ENCODE measurements at regions not wholly inside any gene's neighbourhood (a gene's known extent, or its start where the extent isn't known, plus 50 kb on each side); places are given as distances from the start of the nearest gene placed in this dataset.

DNA sequence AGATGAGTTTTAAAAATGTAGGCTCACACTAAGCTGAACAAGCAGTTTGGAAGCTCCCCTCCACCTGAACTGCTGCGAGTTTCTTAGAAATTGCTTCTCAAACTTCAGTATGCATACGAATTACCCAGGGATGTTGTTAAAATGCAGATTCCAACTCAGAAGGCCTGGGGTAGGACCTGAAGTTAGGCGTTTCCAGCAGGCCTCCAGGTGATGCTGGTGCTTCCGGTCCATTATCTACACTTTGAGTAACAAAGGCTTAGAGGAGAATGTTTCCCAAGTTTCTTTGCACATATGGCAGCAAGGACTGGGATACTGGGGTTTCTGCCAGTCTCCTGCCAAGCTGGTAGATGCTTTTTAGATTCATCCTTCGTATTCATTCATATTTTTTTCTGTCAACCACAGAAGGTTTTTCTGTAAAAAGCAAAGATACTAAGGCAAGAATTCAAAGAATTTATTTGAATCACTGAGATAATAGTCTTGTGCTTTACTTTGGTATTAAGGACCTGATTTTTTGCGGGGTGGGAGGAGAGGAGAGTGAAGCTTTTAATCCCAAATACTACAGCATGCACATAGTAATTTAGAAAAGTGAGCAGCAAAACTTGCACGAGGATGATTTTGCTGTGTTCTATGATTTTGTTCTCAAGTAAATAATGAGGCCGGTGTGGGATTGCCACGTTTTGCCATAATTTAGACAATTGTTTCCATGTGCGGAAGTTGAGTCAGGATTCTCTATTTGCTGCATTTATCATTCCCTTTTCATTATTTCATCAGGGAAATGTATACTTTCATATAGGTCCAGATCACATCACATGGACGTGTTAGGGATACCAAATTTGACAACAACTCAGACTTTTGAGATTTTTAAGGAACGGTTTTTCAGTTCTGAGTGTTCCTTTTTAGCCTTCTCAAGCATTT lies 137.6 kb upstream of the SPATS2L start:
- TF ChIP-seq, protein P1, sequence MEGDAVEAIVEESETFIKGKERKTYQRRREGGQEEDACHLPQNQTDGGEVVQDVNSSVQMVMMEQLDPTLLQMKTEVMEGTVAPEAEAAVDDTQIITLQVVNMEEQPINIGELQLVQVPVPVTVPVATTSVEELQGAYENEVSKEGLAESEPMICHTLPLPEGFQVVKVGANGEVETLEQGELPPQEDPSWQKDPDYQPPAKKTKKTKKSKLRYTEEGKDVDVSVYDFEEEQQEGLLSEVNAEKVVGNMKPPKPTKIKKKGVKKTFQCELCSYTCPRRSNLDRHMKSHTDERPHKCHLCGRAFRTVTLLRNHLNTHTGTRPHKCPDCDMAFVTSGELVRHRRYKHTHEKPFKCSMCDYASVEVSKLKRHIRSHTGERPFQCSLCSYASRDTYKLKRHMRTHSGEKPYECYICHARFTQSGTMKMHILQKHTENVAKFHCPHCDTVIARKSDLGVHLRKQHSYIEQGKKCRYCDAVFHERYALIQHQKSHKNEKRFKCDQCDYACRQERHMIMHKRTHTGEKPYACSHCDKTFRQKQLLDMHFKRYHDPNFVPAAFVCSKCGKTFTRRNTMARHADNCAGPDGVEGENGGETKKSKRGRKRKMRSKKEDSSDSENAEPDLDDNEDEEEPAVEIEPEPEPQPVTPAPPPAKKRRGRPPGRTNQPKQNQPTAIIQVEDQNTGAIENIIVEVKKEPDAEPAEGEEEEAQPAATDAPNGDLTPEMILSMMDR (IDR thresholded peaks at IDR 0.05; ENCODE audit: low read length), result no peak
- TF ChIP-seq EZH2 (optimal IDR thresholded peaks at IDR 0.05; ENCODE audit: low read depth, low read length), result no peak
- TF ChIP-seq EZH2phosphoT487 (IDR thresholded peaks at IDR 0.05; ENCODE audit: low read length), result no peak
